ENCODE measurements at regions not wholly inside any gene's neighbourhood (a gene's known extent, or its start where the extent isn't known, plus 50 kb on each side); places are given as distances from the start of the nearest gene placed in this dataset.

- in situ Hi-C loops (cut with MboI) = no loop called here
- 0% methylated on average over 5 of the region's 5 CpGs for WGBS (ENCODE audit: insufficient coverage, low coverage, missing lambda C conversion rate)
- no peak overlapping the region for H3K4me3 ChIP-seq
- no peak overlapping the region for H3K27ac ChIP-seq (ENCODE audit: extremely low read depth, low read depth, low read length)
- H3K4me1 ChIP-seq (replicated peaks in 1 of 2; ENCODE audit: control insufficient read depth in 2 of 2, insufficient read depth in 2 of 2, low read length in 2 of 2) = no peaks in the 10 kb centered on the region; a peak in 1 of 5 replicates
- no peak for FAIRE-seq
- no peaks in the 10 kb centered on the region for H3K79me2 ChIP-seq (ENCODE audit: control insufficient read depth, insufficient read depth, low read length)
- intact Hi-C loops (cut with micrococcal nuclease) = no loop called here
- no peak overlapping the region for H2AFZ ChIP-seq (ENCODE audit: low read depth, low read length)
- ATAC-seq = no peak
- no peak for TF ChIP-seq PHTF2 (CRISPR knock-in tag; IDR thresholded peaks at IDR 0.05)
- TF ChIP-seq, protein P1, sequence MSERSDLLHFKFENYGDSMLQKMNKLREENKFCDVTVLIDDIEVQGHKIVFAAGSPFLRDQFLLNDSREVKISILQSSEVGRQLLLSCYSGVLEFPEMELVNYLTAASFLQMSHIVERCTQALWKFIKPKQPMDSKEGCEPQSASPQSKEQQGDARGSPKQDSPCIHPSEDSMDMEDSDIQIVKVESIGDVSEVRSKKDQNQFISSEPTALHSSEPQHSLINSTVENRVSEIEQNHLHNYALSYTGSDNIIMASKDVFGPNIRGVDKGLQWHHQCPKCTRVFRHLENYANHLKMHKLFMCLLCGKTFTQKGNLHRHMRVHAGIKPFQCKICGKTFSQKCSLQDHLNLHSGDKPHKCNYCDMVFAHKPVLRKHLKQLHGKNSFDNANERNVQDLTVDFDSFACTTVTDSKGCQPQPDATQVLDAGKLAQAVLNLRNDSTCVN (CRISPR knock-in tag; IDR thresholded peaks at IDR 0.05) = no peak
- TF ChIP-seq SIN3A (IDR thresholded peaks at IDR 0.05; ENCODE audit: borderline replicate concordance in 2 of 2, control insufficient read depth in 1 of 2, low read depth in 2 of 2, low read length in 2 of 2) = no peak
- TF ChIP-seq USF2 (CRISPR knock-in tag; IDR thresholded peaks at IDR 0.05) = no peak
- TF ChIP-seq HDGF (IDR thresholded peaks at IDR 0.05) = no peak
- TF ChIP-seq KDM1A (IDR thresholded peaks at IDR 0.05) = no peak
- TF ChIP-seq SRSF7 (optimal IDR thresholded peaks at IDR 0.05; ENCODE audit: low read depth, low read length) = no peak
- no peak for TF ChIP-seq HDAC2 (IDR thresholded peaks at IDR 0.05)
- no peak for TF ChIP-seq RB1 (IDR thresholded peaks at IDR 0.05; ENCODE audit: low read depth)
- TF ChIP-seq, protein P2, sequence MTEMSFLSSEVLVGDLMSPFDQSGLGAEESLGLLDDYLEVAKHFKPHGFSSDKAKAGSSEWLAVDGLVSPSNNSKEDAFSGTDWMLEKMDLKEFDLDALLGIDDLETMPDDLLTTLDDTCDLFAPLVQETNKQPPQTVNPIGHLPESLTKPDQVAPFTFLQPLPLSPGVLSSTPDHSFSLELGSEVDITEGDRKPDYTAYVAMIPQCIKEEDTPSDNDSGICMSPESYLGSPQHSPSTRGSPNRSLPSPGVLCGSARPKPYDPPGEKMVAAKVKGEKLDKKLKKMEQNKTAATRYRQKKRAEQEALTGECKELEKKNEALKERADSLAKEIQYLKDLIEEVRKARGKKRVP (CRISPR knock-in tag; IDR thresholded peaks at IDR 0.05) = no peak
- TF ChIP-seq, protein P3, sequence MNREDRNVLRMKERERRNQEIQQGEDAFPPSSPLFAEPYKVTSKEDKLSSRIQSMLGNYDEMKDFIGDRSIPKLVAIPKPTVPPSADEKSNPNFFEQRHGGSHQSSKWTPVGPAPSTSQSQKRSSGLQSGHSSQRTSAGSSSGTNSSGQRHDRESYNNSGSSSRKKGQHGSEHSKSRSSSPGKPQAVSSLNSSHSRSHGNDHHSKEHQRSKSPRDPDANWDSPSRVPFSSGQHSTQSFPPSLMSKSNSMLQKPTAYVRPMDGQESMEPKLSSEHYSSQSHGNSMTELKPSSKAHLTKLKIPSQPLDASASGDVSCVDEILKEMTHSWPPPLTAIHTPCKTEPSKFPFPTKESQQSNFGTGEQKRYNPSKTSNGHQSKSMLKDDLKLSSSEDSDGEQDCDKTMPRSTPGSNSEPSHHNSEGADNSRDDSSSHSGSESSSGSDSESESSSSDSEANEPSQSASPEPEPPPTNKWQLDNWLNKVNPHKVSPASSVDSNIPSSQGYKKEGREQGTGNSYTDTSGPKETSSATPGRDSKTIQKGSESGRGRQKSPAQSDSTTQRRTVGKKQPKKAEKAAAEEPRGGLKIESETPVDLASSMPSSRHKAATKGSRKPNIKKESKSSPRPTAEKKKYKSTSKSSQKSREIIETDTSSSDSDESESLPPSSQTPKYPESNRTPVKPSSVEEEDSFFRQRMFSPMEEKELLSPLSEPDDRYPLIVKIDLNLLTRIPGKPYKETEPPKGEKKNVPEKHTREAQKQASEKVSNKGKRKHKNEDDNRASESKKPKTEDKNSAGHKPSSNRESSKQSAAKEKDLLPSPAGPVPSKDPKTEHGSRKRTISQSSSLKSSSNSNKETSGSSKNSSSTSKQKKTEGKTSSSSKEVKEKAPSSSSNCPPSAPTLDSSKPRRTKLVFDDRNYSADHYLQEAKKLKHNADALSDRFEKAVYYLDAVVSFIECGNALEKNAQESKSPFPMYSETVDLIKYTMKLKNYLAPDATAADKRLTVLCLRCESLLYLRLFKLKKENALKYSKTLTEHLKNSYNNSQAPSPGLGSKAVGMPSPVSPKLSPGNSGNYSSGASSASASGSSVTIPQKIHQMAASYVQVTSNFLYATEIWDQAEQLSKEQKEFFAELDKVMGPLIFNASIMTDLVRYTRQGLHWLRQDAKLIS (CRISPR knock-in tag; IDR thresholded peaks at IDR 0.05) = no peak
- no peak for TF ChIP-seq POLR2H (tag; IDR thresholded peaks at IDR 0.05; ENCODE audit: low read depth)
- no peak for TF ChIP-seq SMARCA5 (IDR thresholded peaks at IDR 0.05)
- TF ChIP-seq ZNF174 (CRISPR knock-in tag; IDR thresholded peaks at IDR 0.05) = no peak
- no peak for TF ChIP-seq ZNF77 (CRISPR knock-in tag; IDR thresholded peaks at IDR 0.05)
- TF ChIP-seq CC2D1A (IDR thresholded peaks at IDR 0.05) = no peak
- peaks cover 4% of the 10 kb centered on the region for H4K20me1 ChIP-seq (replicated peaks; ENCODE audit: control insufficient read depth, insufficient read depth, low read length)
- H3K4me2 ChIP-seq (ENCODE audit: insufficient read depth, low read length) = no peak overlapping the region
- no peak overlapping the region for H3K9ac ChIP-seq (ENCODE audit: insufficient read depth in 1 of 2, low read depth in 2 of 2, low read length in 2 of 2)
- POLR2A ChIA-PET = interaction anchor here (0.7 to 1.3 kb wide), 2 partner anchors 11 to 124 kb away, joined by 3 read pairs; no protein-coding TSS in a partner anchor
- H3K36me3 ChIP-seq (ENCODE audit: control insufficient read depth, insufficient read depth, low read length) = no peaks in the 10 kb centered on the region
- H3K9me1 ChIP-seq (ENCODE audit: control insufficient read depth, insufficient read depth, low read length) = no peaks in the 10 kb centered on the region
- no TSS peak for BruUV-seq (replicated peaks)
- peaks cover 3 to 51% of the 10 kb centered on the region in 2 experiments; a peak in 3 of 5 replicates for H3K27me3 ChIP-seq (ENCODE audit: control insufficient read depth in 2 of 2, insufficient read depth in 2 of 2, low read length in 2 of 2)
- H3K9me3 ChIP-seq (replicated peaks; ENCODE audit: control insufficient read depth, insufficient read depth, low read depth, low read length) = no peaks in the 10 kb centered on the region
- CTCF ChIA-PET (ENCODE audit: low intra/inter-chr PET ratio) = no interaction called here
- DNase-seq (ENCODE audit: extremely low read depth in 1 of 4, low spot score in 3 of 4) = no peak
Observed at GRCh38 chr9:135019224-135019623, 68.2 kb upstream of the OLFM1 start.
